ENCODE measurements at regions not wholly inside any gene's neighbourhood (a gene's known extent, or its start where the extent isn't known, plus 50 kb on each side); places are given as distances from the start of the nearest gene placed in this dataset.
"Not testable (repeated sequence)": the region's sequence is repeated elsewhere in the genome, so short reads cannot be mapped to it uniquely, and the experiment has no call there.

- DNase-seq (ENCODE audit: extremely low spot score in 2 of 2), result no peak
- Histone ChIP-seq H3K9me3 (no peaks in the 10 kb centered on the region), H3K27ac (no peak overlapping the region), H3K4me1 (no peaks in the 10 kb centered on the region), H3K27me3 (no peaks in the 10 kb centered on the region), H3K4me3 (no peak overlapping the region), H3K36me3 (no peaks in the 10 kb centered on the region)
- TF ChIP-seq CTCF (IDR thresholded peaks at IDR 0.05) (no peak), POLR2A (IDR thresholded peaks at IDR 0.05) (no peak), POLR2AphosphoS5 (IDR thresholded peaks at IDR 0.05; ENCODE audit: insufficient read depth in 1 of 2, low read depth in 1 of 2) (no peak)
- intact Hi-C loops (cut with DNase I), result no loop called here
Measured at GRCh38 chr6:163735076-163735475, 320.6 kb downstream of the QKI start.

GRCh38 chr6:163733061-163733460 lies 318.5 kb downstream of the QKI start:
- Histone ChIP-seq H3K36me3 (no peaks in the 10 kb centered on the region), H3K27me3 (no peaks in the 10 kb centered on the region), H3K4me3 (no peak overlapping the region), H3K4me1 (no peaks in the 10 kb centered on the region), H3K27ac (no peak overlapping the region), H3K9me3 (no peaks in the 10 kb centered on the region)
- no peak for TF ChIP-seq POLR2A (IDR thresholded peaks at IDR 0.05)
- TF ChIP-seq CTCF (IDR thresholded peaks at IDR 0.05), result no peak
- no peak for TF ChIP-seq POLR2AphosphoS5 (IDR thresholded peaks at IDR 0.05; ENCODE audit: insufficient read depth in 1 of 2, low read depth in 1 of 2)
- DNase-seq (ENCODE audit: extremely low spot score in 2 of 2), result no peak
- intact Hi-C loops (cut with DNase I), result no loop called here

GRCh38 chr6:163732479-163732878 lies 318.0 kb downstream of the QKI start:
- no peak for DNase-seq (ENCODE audit: extremely low spot score in 2 of 2)
- Histone ChIP-seq H3K27ac (no peak overlapping the region), H3K36me3 (no peaks in the 10 kb centered on the region), H3K9me3 (no peaks in the 10 kb centered on the region), H3K27me3 (no peaks in the 10 kb centered on the region), H3K4me3 (no peak overlapping the region), H3K4me1 (no peaks in the 10 kb centered on the region)
- intact Hi-C loops (cut with DNase I), result no loop called here
- TF ChIP-seq POLR2AphosphoS5 (IDR thresholded peaks at IDR 0.05; ENCODE audit: insufficient read depth in 1 of 2, low read depth in 1 of 2), result no peak

GRCh38 chr6:163732014-163732351 lies 317.5 kb downstream of the QKI start:
- H3K4me3 ChIP-seq; H3K36me3 ChIP-seq; H3K27me3 ChIP-seq; H3K4me1 ChIP-seq; H3K9me3 ChIP-seq; intact Hi-C loops (cut with DNase I); DNase-seq (ENCODE audit: extremely low spot score in 2 of 2); H3K27ac ChIP-seq: not testable (repeated sequence)

GRCh38 chr6:163731215-163732013 lies 316.9 kb downstream of the QKI start:
- H3K27me3 ChIP-seq, result no peaks in the 10 kb centered on the region
- H3K9me3 ChIP-seq, result no peaks in the 10 kb centered on the region
- H3K4me3 ChIP-seq, result no peak overlapping the region
- no peaks in the 10 kb centered on the region for H3K4me1 ChIP-seq
- DNase-seq (ENCODE audit: extremely low spot score in 2 of 2), result no peak
- no peaks in the 10 kb centered on the region for H3K36me3 ChIP-seq
- TF ChIP-seq POLR2AphosphoS5 (IDR thresholded peaks at IDR 0.05; ENCODE audit: insufficient read depth in 1 of 2, low read depth in 1 of 2) (no peak), POLR2A (IDR thresholded peaks at IDR 0.05) (no peak), CTCF (IDR thresholded peaks at IDR 0.05) (no peak)
- H3K27ac ChIP-seq, result no peak overlapping the region
- intact Hi-C loops (cut with DNase I), result no loop called here
